PC-3 (cell line): ENCODE measurements at regions not wholly inside any gene's neighbourhood (a gene's known extent, or its start where the extent isn't known, plus 50 kb on each side); places are given as distances from the start of the nearest gene placed in this dataset.

Experiments used
- CTCF ChIP-seq: fragments of 300-600 bp; sonication (generic); conservative IDR thresholded peaks from 2 replicates; pipeline ENCODE4 v1.5.1; 2017; ENCODE audit warnings: antibody characterized with exemption, low read depth, mild to moderate bottlenecking, low read length
- EZH2 ChIP-seq: fragments of 300-600 bp; sonication (generic); IDR thresholded peaks from one replicate; pipeline ENCODE4 v1.6.1; 2017; ENCODE audit warnings: antibody characterized with exemption, mild to moderate bottlenecking, low read length; ENCODE audit not compliant: unreplicated experiment

GRCh38 chr14:100424504-100425428 lies 101.6 kb downstream of the SLC25A47 start:
- no peak for TF ChIP-seq CTCF
- no peak for TF ChIP-seq EZH2
